NCI-H526 treated with DMSO at 0.1 percent for 48 hours (cell line): ENCODE measurements at regions not wholly inside any gene's neighbourhood (a gene's known extent, or its start where the extent isn't known, plus 50 kb on each side); places are given as distances from the start of the nearest gene placed in this dataset.
"Not testable (repeated sequence)": the region's sequence is repeated elsewhere in the genome, so short reads cannot be mapped to it uniquely, and the experiment has no call there.

Experiments
- DNase-seq: peaks from one replicate; lab custom pipeline; 2025; lab: John Stamatoyannopoulos, UW

DNA sequence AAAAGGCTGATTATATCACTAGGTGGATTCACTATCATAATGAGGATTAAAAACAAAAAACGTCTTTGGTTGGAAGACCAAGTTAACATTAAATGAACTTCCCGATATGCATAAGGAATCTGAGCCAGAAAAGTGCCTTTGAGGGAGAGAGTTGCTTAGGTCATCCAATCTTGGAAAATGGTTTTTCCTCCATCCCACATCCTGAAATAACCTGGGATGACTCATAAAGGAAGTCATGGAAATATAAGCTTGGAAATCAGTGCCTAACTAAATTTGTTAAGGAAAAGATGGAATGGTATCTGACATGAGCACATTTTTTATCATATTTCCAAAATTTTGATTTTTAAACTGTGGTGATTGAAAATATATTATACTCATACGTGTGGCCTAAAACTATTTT, 66.0 kb downstream of the KBTBD8 start:
- DNase-seq = no peak

DNA sequence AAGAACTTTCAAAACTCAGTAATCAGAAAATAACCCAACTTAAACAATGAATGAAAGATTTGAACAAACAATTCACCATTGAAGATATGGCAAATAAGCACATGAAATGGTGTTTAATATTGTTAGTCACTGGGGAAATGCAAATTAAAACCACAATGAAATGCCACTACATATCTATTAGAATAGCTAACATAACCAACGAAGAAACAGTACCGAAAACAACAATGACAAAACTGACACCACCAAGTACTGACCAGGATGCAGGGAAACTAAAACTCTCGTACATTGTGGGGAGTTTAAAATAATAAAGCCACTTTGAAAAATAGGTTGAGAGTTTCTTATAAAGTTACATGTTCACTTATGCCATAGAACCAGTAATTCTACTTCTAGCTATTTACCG, 69.1 kb downstream of the KBTBD8 start:
- DNase-seq = peak; percentile 48

DNA sequence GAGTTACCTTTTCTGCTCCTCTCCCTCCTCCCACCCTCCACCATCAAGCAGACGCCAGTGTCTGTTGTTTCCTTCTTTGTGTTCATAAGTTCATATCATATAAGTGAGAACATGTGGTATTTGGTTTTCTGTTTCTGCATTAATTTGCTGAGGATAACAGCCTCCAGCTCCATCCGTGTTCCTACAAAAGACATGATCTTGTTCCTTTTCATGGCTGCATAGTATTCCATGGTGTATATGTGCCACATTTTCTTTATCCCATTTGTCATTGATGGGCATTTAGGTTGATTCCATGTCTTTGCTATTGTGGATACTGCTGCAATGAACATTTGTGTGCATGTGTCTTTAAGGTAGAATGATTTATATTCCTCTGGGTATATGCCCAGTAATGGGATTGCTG, 74.5 kb downstream of the KBTBD8 start:
- not testable (repeated sequence) for DNase-seq

DNA sequence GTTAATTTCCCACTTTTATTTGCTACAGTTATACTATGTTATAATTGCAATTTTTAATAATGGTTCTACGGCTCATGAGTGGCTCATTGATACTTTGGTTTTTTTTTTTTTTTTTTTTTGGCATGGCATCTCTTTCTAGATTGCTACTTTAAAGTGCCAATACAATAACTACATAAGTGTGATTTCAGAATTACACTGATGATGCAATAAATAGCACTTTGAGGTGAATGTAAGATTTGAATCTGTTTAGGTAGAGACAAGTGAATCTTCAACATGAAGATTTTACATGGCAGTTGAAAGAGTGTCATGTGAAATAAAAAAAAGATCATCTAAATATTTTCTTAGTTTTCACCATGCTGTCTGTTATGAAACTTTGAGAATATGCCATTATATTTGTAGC, 75.7 kb downstream of the KBTBD8 start:
- DNase-seq = no peak

DNA sequence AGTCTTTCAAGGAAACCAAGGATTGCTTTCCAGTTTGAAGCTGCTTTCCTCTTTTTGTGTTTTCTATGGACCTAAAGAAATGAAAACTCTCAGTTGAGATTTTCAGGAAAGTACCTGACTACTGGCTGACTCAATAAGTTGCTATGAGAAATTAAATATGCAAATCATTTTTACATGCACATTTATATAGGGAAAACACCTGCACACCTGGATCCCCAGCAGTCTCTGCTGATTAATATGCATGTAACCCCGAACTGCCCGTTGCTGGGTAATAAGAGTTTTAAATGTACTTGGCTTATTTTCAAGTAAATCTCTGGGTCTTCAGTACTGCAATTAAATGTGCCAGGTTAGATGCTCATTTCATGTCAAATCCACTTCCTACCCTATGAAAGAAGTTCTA, 77.2 kb downstream of the KBTBD8 start:
- DNase-seq = peak; percentile 89

DNA sequence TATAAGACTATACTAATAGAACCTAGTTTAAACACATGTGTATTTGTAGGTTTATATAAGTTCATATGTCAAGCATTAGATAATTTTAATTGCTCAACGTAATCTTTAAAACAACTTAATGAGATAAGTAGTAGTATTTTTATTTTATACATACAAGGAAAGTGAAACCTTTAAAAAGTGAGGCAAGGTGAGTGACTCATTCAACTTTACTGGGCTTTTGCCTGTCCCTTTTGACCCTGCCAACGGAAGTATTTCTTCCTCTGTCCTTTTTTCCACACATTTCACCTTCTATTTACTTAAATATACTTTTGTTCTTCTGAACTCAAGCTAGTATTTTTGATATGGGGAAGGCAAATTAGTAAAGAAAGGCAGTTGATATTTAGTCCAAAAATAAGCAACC, 78.5 kb downstream of the KBTBD8 start:
- no peak for DNase-seq

DNA sequence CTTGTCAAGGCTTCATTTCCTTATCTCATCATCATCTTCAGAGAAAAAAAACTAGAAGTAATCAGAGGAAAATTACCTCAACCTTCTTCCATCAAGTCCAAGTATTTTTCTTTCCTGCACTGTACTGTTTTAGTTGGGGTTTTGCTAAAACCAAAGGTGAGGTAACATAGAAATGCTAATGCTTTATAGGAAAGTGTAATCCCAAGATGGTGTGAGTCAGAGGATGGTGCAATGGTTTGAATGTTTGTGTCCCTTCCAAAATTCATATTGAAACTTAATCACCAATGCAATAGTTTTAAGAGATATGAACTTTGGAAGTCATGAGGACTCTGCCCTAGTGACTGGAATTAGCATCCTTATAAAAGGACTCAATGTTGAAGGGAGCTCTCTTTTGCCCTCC, 79.5 kb downstream of the KBTBD8 start:
- DNase-seq = no peak

DNA sequence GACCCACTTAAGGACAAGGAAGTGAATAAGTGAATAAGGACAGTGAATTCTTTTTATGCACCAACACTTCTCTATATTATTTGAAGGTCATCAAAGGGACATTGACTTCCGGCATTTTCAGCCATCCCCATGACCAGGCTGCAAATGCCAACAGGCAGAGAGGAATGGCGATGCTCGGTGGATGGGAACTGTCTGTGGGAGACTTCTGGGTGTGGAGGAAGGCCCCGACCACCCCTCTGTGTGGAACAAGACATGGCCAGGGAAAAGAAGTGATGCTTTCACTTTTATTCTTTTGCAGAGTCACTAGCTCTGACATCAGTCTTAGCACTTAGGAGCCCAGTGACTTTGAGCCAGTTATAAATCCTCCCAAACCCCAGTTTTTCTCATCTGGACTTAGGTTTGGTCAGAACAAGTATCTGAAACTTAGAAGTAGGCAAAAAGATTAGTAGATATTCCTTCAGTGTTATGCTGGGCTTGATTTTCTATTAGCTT, 84.5 kb downstream of the KBTBD8 start:
- no peak for DNase-seq

DNA sequence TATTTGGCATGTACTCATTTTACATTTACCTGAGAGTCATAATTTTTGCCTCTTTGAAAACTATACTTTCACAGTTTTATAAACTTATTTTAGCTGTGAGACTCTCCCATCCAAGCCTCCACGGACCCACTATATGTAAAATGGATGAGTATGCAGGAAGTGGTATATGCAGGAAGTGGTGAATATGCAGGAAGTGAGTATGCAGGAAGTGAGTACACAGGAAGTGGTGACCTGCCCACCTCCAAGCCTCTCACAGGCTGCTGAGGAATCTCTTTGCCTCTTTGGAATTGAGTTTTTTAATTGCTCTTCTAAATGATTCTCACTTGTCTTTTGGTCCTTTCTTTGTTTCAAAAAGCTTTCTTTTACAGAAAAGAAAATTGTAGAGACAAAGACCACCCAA, 85.2 kb downstream of the KBTBD8 start:
- no peak for DNase-seq

DNA sequence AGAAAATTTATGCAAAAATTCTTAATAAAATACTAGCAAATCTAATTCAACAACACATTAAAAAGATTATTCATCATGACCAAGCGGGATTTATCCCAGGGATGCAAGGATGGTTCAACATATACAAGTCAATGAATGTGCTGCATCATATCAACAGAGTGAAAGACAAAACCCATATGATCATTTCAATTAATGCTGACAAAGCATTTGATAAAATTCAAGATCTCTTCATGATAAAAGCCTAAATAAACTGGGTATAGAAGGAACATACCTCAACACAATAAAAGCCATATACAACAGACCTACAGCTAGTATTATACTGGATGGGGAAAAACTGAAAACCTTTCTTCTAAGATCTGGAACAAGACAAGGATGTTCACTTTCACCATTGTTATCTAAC, 89.7 kb downstream of the KBTBD8 start:
- DNase-seq = no peak

DNA sequence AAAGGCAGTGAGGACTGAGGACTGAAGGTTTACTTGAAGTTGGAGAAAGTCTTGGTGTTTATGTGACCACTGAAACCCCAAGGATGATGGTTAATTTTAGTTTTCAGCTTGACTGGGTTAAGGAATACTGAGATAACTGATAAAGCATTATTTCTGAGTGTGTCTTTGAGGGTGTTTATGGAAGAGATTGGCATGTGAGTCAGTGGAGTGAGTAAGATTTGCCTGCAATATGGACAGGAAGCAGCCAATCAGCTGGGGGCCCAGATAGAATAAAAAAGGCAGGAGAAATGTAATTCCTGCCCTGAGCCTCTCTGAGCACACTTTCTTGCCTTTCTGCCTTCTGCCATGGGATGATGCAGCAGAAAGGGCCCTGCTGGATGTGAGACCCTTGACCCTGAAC, 92.4 kb downstream of the KBTBD8 start:
- DNase-seq = no peak

DNA sequence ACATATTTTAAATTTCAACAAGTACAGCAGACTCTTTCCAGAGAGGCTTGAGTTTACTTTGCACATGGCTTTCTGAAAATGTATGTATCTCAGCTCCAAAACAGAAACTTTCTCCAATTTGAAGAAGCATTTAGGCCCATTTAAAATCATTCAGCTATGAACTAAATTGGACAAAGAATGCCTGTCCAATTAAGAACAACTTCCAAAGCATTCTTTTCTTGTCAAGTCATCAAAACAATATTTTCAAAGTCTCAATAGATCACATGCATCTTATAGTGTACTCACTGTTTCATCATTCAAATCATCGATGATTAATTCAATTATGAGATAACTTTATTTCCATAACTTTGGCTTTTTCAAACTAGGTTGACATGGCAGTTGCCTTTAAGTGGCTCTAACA, 95.2 kb downstream of the KBTBD8 start:
- no peak for DNase-seq

DNA sequence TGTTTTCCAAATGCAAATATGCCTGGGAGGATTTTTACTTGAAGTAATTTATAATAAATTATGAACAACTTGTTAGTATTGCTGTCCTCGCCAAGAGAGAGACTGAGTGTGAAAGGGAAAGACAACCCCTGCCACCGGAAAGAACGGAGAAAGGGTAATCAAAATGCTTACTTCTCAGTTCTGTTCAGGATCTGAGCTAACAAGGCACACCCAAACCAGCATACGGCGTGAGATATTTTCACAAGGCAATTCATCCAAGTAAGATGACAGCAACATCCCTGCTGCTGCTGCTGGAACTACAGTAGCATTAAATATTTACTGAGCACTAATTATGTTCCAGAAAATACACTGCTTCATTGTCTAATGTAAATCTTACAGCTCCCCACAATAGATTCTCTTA, 96.1 kb downstream of the KBTBD8 start:
- no peak for DNase-seq

DNA sequence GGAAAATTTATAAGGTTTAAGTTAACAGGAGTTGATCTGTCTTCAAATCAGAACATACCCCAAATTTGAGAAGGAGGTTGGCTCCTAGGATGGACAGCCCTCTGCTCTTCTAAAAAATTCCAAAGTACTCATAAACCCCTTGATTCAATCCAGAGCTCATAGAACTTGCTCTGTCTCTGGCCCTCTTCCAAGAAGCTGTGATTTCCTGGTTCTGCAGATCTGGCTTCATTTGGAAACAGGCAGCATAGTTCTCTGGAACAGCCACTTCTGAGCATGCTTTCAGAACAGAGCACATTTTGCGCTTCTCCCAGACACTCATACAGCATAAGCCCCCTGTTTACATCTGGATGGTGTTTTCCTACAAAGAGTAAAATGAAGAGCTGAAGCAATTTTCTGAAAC, 96.7 kb downstream of the KBTBD8 start:
- DNase-seq = no peak

DNA sequence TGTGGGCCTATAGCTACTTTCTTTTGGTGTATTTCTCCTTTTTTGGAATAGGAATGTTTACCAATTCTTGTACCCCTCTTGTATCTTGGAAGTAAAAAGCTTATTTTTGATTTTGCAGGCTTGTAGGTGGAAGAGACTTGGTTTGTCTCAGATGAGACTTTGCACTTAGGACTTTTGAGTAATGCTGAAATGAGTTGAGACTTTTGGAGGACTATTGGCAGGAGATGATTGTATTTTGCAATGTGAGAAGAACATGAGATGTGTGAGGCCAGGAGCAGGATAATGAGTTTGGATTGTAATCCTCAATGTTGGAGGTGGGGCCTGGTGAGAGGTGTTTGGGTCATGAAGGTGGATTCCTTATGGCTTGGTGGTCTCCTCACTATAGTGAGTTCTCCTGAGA, 106.3 kb downstream of the KBTBD8 start:
- DNase-seq = no peak

DNA sequence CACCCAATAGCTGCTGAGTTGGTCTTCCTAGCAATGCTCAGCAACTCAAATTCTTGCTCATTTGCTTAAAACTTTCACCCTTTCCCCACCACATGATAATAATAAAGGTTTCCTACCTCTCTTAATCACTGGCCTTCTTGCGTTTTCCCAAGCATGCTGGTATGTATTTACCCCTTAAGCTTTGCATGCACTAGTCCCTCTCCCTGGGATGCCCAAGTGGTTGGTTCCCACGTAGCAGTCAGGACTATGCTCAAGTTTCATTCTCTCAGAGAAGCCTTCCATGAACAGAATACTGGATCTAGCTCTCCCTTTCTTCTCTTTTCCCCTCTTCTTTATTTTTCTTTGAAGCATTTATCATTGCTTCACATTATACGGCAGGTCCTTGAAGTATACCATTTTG, 108.8 kb downstream of the KBTBD8 start:
- no peak for DNase-seq

DNA sequence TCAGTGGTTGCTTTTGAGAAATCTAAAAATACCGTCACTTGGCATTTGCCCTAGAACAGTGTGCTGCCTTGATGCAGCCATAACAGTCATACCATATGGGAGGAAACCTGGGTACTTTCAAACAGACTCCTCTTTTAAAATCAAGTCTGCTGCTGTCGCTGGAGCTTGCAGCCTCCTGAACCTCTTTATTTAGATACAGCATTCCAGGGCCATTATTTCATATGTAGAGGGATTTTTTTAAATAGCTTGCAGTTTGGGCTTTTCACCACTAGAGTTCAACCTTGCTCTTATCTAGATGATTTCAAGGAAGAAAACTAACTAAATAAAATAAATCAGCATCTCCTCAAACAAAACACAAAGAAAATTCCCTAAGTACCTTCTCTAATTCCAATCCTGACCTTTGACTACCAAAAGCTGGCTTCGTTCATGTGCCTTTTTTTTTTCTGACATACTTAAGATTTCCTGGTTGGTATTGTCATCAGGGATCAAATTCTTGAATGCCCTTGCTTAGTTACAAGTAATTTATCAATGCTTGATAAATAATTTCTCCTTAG, 111.6 kb downstream of the KBTBD8 start:
- peak; percentile 41 for DNase-seq

DNA sequence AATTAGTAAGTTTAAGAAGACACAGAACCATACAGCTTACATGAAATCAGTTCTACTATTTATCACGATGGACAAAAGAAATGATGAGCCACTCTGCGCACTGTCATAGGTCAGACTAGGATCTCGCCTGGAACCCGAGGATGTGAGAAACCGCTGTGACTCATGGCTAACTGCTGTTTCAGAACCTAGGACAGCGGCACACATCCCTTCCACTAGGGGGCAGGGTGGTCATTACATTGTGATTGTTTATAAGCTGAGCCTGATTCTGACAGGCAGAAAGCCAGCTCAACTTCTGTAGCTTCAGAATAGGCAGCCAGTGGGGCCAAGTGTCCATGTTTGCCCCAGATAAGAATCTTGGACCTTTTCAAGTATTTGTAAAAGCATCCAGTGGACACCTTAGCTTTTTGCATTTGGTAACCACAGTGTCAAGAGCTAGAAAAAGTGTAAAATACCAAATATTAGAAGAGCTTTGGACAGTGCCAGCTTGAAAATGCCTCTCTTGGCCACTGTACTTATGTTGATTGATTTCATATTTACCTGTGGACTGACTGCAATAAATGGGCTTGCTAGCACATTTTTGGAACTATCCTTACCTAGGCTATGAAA, 115.8 kb downstream of the KBTBD8 start:
- DNase-seq = peak; percentile 69

DNA sequence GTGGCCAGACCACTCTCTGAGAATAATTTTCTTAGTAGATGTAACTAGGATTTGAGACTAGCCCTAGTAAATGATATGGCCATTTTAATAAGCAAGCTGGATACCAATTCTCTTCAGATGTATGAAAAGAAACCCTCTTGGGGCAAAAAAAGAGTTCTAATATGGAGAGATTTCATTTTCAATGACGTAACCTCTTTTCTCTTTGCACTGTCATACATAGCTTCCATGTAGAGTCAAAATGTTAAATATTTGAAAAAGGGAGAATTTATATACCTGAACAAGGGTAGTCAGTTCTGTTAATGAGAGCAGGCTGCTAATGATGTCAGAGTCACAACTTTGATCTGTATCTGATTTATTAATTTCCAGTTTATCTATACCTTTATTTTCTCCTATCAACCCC, 120.0 kb downstream of the KBTBD8 start:
- no peak for DNase-seq

DNA sequence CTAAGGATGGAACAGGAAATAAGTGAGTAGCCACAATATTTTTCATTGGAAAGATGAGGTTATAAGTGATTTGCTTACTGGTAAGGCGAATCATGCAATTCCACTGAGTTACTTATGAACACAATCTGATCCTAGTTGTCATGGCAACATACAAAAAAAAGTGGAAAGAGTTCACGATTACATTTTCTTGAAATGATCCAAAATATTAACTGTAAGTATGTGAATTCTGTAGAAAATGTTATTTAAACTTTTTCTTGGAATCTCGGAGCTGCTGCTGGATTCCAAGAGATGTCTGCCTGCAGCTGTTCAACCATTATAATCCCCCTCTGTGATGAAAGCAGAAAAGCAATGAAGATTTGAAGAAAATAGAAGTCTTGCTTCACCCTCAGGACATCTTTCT, 120.5 kb downstream of the KBTBD8 start:
- DNase-seq = no peak

DNA sequence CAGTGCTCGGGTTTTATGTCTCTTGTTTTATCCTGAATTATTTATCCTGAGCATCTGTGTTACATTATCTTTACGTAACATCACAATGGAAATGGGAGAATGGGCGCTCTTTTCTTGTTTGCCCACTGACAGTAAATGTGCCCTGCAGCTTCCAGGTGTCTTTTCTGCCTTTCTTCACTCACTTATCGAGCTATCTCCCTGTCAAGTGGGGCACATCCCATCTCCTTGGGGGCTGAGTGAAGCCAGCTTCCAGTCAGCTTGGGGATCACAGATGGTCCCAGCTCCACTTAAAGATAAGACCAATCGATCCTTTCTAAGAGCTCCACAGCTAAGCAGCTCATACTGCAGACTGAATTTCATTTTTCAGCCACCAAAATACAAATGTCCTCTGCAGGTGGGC, 125.8 kb downstream of the KBTBD8 start:
- no peak for DNase-seq

DNA sequence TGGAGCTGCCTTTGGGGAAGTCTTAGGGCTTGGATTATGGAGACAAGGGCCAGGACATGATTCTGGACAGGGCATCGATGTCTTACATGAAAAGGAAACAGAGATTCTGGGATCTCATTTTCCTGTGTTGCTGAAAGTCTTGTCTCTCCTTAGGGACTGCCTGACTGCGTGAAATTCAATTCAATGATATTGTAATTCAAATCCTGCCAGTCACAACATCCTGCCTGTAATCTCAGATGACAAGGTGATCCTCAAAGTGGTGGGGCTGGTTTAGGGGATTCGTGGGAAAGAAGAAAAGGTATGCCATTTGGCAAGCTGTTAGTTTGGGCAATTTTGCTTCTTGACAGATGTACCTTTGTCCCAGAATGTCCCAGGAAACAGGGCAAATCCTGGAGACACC, 129.1 kb downstream of the KBTBD8 start:
- DNase-seq = no peak

DNA sequence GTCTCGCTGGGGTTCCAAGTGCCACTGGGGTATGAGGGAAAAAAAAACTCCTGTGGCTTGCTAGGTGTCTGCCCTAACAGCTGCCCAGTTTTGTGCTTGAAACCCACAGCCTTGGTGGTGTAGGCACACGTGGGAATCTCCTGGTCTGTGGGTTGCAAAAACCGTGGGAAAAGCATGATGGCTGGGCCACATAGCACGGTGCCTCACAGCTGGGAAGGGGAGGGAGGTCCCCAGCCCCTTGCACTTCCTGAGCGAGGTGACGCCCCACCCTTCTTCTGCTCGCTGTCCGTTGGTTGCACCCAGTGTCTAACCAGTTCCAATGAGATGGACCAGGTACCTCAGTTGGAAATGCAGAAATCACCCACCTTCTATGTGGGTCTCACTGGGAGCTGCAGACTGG, 144.3 kb downstream of the KBTBD8 start:
- no peak for DNase-seq

DNA sequence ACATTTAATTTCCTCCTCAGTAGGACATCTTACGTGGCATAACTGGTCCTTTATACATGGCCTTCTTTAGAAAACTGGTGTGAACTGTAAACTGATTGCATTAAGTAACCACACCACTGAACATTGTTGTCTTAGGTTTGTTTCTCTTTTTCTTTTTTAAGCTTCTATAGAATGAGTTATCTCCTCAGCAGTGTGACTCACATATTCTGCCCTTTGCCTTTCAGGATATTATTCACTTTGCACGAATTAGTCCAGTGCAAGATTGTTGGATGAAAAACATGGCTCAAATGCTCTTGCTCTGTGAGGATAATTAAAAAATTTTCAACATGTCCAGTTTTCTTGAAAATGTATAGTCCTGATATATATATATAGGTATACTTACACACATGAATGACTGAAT, 147.6 kb downstream of the KBTBD8 start:
- no peak for DNase-seq
